HepG2 (cell line): ENCODE measurements at regions not wholly inside any gene's neighbourhood (a gene's known extent, or its start where the extent isn't known, plus 50 kb on each side); places are given as distances from the start of the nearest gene placed in this dataset.

Experiments
- ATAC-seq: fragments of 200-7000 bp; cut with Tn5 transposase; 3 replicates; pipeline ENCODE4 v1.9.1; 2020; ENCODE audit warnings: mild to moderate bottlenecking, moderate library complexity
- BruUV-seq: library from RNA; stranded (reverse); fragments of 400-500 nt; replicated peaks from 2 replicates; lab custom pipeline; 2021; lab: Mats Ljungman, UMichigan
- CTCF ChIA-PET: fragments of 300-600 bp; formaldehyde crosslinking; extraction: SDS; loops from one replicate; lab custom pipeline; 2021; ENCODE audit warnings: low total read pairs, inconsistent platforms, low intra/inter-chr PET ratio; lab: Yijun Ruan, JAX
- POLR2A ChIA-PET: fragments of 350-600 bp; sonication (Branson Sonifier 250); formaldehyde crosslinking; loops from one replicate; lab custom pipeline; 2020; ENCODE audit warnings: antibody characterized with exemption, inconsistent platforms; lab: Yijun Ruan, JAX
- DNase-seq: peaks from one replicate; pipeline ENCODE4 v3.0.0-alpha.2; 2015; ENCODE audit warnings: low spot score
- FAIRE-seq: peaks from 3 replicates; lab custom pipeline; 2011; peaks lifted over from hg19 to GRCh38; lab: Jason Lieb, UNC
- H2AFZ ChIP-seq: one replicate; pipeline ENCODE4 v1.6.1; 2011; ENCODE audit warnings: low read length, inconsistent platforms
- H3K27ac ChIP-seq: fragments of 300-600 bp; 3 replicates; pipeline ENCODE4 v1.8.0; 2011; ENCODE audit warnings: mixed run types, mild to moderate bottlenecking, mixed read lengths, low read length, inconsistent platforms; ENCODE audit not compliant: insufficient read depth; ENCODE audit errors: extremely low read length
- H3K27me3 ChIP-seq, 2 experiments: fragments of 200-600 bp in 1 of 2; 2 replicates in 1 of 2; 3 replicates in 1 of 2; pipeline versions ENCODE4 v1.6.0 to v1.8.0; 2011; ENCODE audit warnings: low read length in 2 of 2, mild to moderate bottlenecking in 2 of 2, moderate library complexity in 2 of 2, inconsistent platforms in 1 of 2; ENCODE audit not compliant: insufficient read depth in 2 of 2, control insufficient read depth in 1 of 2
- H3K36me3 ChIP-seq, 2 experiments: fragments of 200-600 bp in 1 of 2; replicated peaks in 1 of 2; 2 replicates in 1 of 2; 3 replicates in 1 of 2; pipeline versions ENCODE4 v1.5.1 to v1.8.0; 2011; ENCODE audit warnings: low read length in 2 of 2, inconsistent platforms in 1 of 2; ENCODE audit not compliant: insufficient read depth in 2 of 2, control insufficient read depth in 1 of 2
- H3K4me1 ChIP-seq: 2 replicates; pipeline ENCODE4 v1.5.1; 2012; ENCODE audit warnings: low read length, inconsistent platforms; ENCODE audit not compliant: insufficient read depth
- H3K4me2 ChIP-seq: 2 replicates; pipeline ENCODE4 v1.6.0; 2011; ENCODE audit warnings: low read depth, low read length, inconsistent platforms
- H3K4me3 ChIP-seq, 3 experiments: fragments of 200-600 bp in 1 of 3; sonication (generic), shearing (Covaris generic) in 1 of 3; replicated peaks in 1 of 3; 2 replicates each; pipeline ENCODE4 v1.5.1; 2011 to 2016; ENCODE audit warnings: low read length in 3 of 3, inconsistent platforms in 2 of 3, low read depth in 2 of 3, mild to moderate bottlenecking in 2 of 3, control low read depth in 1 of 3, mixed read lengths in 1 of 3; ENCODE audit not compliant: insufficient read depth in 1 of 3
- H3K79me2 ChIP-seq: one replicate; pipeline ENCODE4 v1.6.1; 2011; ENCODE audit warnings: low read length, inconsistent platforms; ENCODE audit not compliant: insufficient read depth
- H3K9ac ChIP-seq: 2 replicates; pipeline ENCODE4 v1.6.0; 2011; ENCODE audit warnings: mild to moderate bottlenecking, low read depth, low read length, inconsistent platforms; ENCODE audit not compliant: insufficient read depth
- H3K9me3 ChIP-seq: 2 replicates; pipeline ENCODE4 v1.5.1; 2012; ENCODE audit warnings: mild to moderate bottlenecking, low read length
- H4K20me1 ChIP-seq: 2 replicates; pipeline ENCODE4 v1.6.0; 2011; ENCODE audit warnings: inconsistent platforms, mild to moderate bottlenecking, low read length, moderate library complexity; ENCODE audit not compliant: insufficient read depth
- AKAP8 ChIP-seq: sonication (generic); formaldehyde crosslinking; IDR thresholded peaks from 2 replicates; pipeline ENCODE4 v1.5.1; 2020; ENCODE audit warnings: mild to moderate bottlenecking, missing genetic modification reagents
- BCL3 ChIP-seq: sonication (generic); formaldehyde crosslinking; IDR thresholded peaks from 2 replicates; pipeline ENCODE4 v1.5.1; 2020; ENCODE audit warnings: mild to moderate bottlenecking, missing genetic modification reagents, moderate library complexity
- HMGA1 ChIP-seq: sonication (generic); formaldehyde crosslinking; conservative IDR thresholded peaks from 2 replicates; pipeline ENCODE4 v1.4.0; 2020; ENCODE audit warnings: missing genetic modification reagents
- KDM2A ChIP-seq: sonication (generic); formaldehyde crosslinking; IDR thresholded peaks from 2 replicates; pipeline ENCODE4 v1.4.0; 2020; ENCODE audit warnings: low read depth, missing genetic modification reagents, borderline replicate concordance
- MIER2 ChIP-seq: IDR thresholded peaks from 2 replicates; pipeline ENCODE4 v1.6.1; 2016; ENCODE audit warnings: missing biosample characterization, missing genetic modification reagents
- NFAT5 ChIP-seq: sonication (generic); formaldehyde crosslinking; IDR thresholded peaks from 2 replicates; pipeline ENCODE4 v1.4.0; 2020; ENCODE audit warnings: missing genetic modification reagents
- ZFP41 ChIP-seq: sonication (generic); formaldehyde crosslinking; IDR thresholded peaks from 2 replicates; pipeline ENCODE4 v1.4.0; 2020; ENCODE audit warnings: mild to moderate bottlenecking, missing genetic modification reagents, borderline replicate concordance
- ZFYVE20 ChIP-seq: sonication (generic); formaldehyde crosslinking; IDR thresholded peaks from 2 replicates; pipeline ENCODE4 v1.8.0; 2023; ENCODE audit warnings: low read depth, mild to moderate bottlenecking, moderate library complexity, missing genetic modification reagents, borderline replicate concordance
- ZMYM4 ChIP-seq: sonication (generic); formaldehyde crosslinking; IDR thresholded peaks from 2 replicates; pipeline ENCODE4 v1.8.1; 2023; ENCODE audit warnings: mild to moderate bottlenecking, missing genetic modification reagents
- ZNF20 ChIP-seq: sonication (generic); formaldehyde crosslinking; IDR thresholded peaks from 2 replicates; pipeline ENCODE4 v1.4.0; 2020; ENCODE audit warnings: mild to moderate bottlenecking, moderate library complexity, missing genetic modification reagents
- ZNF260 ChIP-seq: sonication (generic); formaldehyde crosslinking; IDR thresholded peaks from 2 replicates; pipeline ENCODE4 v1.4.0; 2020; ENCODE audit warnings: missing genetic modification reagents, low read depth, mild to moderate bottlenecking, borderline replicate concordance
- ZNF451 ChIP-seq: sonication (generic); formaldehyde crosslinking; IDR thresholded peaks from 2 replicates; pipeline ENCODE4 v1.5.0; 2020; ENCODE audit warnings: mild to moderate bottlenecking, missing genetic modification reagents
- WGBS: methylation state at CpG from one replicate; pipeline ENCODE4 v1.1.6; 2017; ENCODE audit warnings: low lambda C conversion rate; 5-methylcytosine and 5-hydroxymethylcytosine counted together
- in situ Hi-C: cut with HindIII; loops from 2 replicates; pipeline ENCODE4 v1.10.0; 2017; ENCODE audit warnings: low pct_unique_long_range_greater_than_20kb; ENCODE audit not compliant: extremely low pct_ligation_motif_present
- intact Hi-C: fragments of 100-400 bp; cut with micrococcal nuclease; formaldehyde crosslinking; loops from one replicate; pipeline ENCODE4 v1.10.0; 2022; ENCODE audit not compliant: unreplicated experiment

DNA sequence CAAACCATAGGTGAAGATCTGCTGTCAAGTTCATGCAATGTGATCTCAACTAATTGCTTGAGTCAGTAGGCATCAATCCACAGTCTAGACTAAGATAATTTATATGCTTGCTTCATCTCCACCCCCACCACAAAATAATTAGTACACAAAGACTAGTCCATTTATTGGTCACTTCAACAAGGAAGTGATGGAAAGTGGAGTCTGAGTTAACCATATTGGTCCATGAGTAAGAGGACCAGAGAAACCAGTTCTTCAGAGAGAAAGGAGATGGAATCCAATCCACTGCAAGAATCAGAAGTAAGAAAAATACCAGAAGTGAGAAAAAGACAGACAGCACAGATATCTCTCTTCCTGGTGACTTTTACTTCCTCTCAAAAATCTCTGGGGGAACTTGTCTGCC, 366.5 kb downstream of the CHSY3 start:
- Histone ChIP-seq H3K9ac (no peak overlapping the region), H3K36me3 (no peaks in the 10 kb centered on the region), H3K79me2 (no peaks in the 10 kb centered on the region), H3K27me3 (no peaks in the 10 kb centered on the region), H3K4me1 (no peaks in the 10 kb centered on the region), H4K20me1 (no peaks in the 10 kb centered on the region), H3K27ac (no peak overlapping the region), H3K4me3 (no peak overlapping the region)
- FAIRE-seq (no peak), DNase-seq (no peak)
- ChIA-PET POLR2A (no interaction called here), CTCF (no interaction called here)
- no TSS peak for BruUV-seq
- no peak for TF ChIP-seq KDM2A (CRISPR knock-in tag)
- no peak for TF ChIP-seq ZNF20
- TF ChIP-seq HMGA1 (CRISPR knock-in tag) = no peak
- no peak for TF ChIP-seq ZFYVE20
- no peak for TF ChIP-seq ZFP41 (CRISPR knock-in tag)
- no peak for TF ChIP-seq ZNF451 (CRISPR knock-in tag)
- TF ChIP-seq BCL3 (CRISPR knock-in tag) = no peak
- TF ChIP-seq AKAP8 (CRISPR knock-in tag) = no peak
- TF ChIP-seq, all 625 proteins: peak for 0
- no peak overlapping the region for H2AFZ ChIP-seq
- H3K4me2 ChIP-seq = no peak overlapping the region
- in situ Hi-C loops = no loop called here
- ATAC-seq = no peak
- H3K9me3 ChIP-seq = no peaks in the 10 kb centered on the region; the same call in 1 of the 2 replicates
- intact Hi-C loops = no loop called here

GRCh38 chr5:130268489-130268888, 364.2 kb downstream of the CHSY3 start:
- no peak overlapping the region for H3K9ac ChIP-seq
- no peak overlapping the region for H3K4me2 ChIP-seq
- no peaks in the 10 kb centered on the region for H3K4me1 ChIP-seq
- no peaks in the 10 kb centered on the region for H3K79me2 ChIP-seq
- no peak for FAIRE-seq
- no peak for ATAC-seq
- H4K20me1 ChIP-seq = no peaks in the 10 kb centered on the region
- H3K4me3 ChIP-seq = no peak overlapping the region
- intact Hi-C loops (no loop called here), in situ Hi-C loops (no loop called here)
- no peaks in the 10 kb centered on the region for H3K36me3 ChIP-seq
- ChIA-PET CTCF (no interaction called here), POLR2A (no interaction called here)
- no peaks in the 10 kb centered on the region; the same call in 1 of the 2 replicates for H3K9me3 ChIP-seq
- no peak for TF ChIP-seq NFAT5 (CRISPR knock-in tag)
- no peak for TF ChIP-seq ZNF260
- TF ChIP-seq ZMYM4 (CRISPR knock-in tag) = no peak
- no peak for TF ChIP-seq MIER2
- no peaks in the 10 kb centered on the region for H3K27me3 ChIP-seq
- H3K27ac ChIP-seq = no peak overlapping the region
- no peak for DNase-seq
- 11% methylated on average over 2 of the region's 2 CpGs for WGBS
- H2AFZ ChIP-seq = no peak overlapping the region
- BruUV-seq = no TSS peak
